ENCODE measurements at regions not wholly inside any gene's neighbourhood (a gene's known extent, or its start where the extent isn't known, plus 50 kb on each side); places are given as distances from the start of the nearest gene placed in this dataset.
"Not testable (repeated sequence)": the region's sequence is repeated elsewhere in the genome, so short reads cannot be mapped to it uniquely, and the experiment has no call there.

GRCh38 chrX:121781991-121782390, 734.6 kb downstream of the GLUD2 start:
- in situ Hi-C loops (cut with HindIII; ENCODE audit: low sequenced_read_pairs), result no loop called here
- DNase-seq (ENCODE audit: low spot score), result no peak

GRCh38 chrX:121782544-121782943, 735.1 kb downstream of the GLUD2 start:
- in situ Hi-C loops (cut with HindIII; ENCODE audit: low sequenced_read_pairs), result no loop called here
- no peak for DNase-seq (ENCODE audit: low spot score)

- no peak for DNase-seq (ENCODE audit: low spot score)
- in situ Hi-C loops (cut with HindIII; ENCODE audit: low sequenced_read_pairs), result no loop called here
Observed at GRCh38 chrX:121782976-121783375, 735.6 kb downstream of the GLUD2 start.

- in situ Hi-C loops (cut with HindIII; ENCODE audit: low sequenced_read_pairs), result no loop called here
Observed at GRCh38 chrX:121802881-121803412, 755.5 kb downstream of the GLUD2 start.

GRCh38 chrX:121823406-121823805, 776.0 kb downstream of the GLUD2 start:
- in situ Hi-C loops (cut with HindIII; ENCODE audit: low sequenced_read_pairs), result no loop called here
- no peak for DNase-seq (ENCODE audit: low spot score)

More at GRCh38 chrX:121802881-121803412, 755.5 kb downstream of the GLUD2 start:
- DNase-seq (ENCODE audit: low spot score), result no peak

- no peak for DNase-seq (ENCODE audit: low spot score)
- in situ Hi-C loops (cut with HindIII; ENCODE audit: low sequenced_read_pairs), result no loop called here
Observed at GRCh38 chrX:121831601-121832000, 784.2 kb downstream of the GLUD2 start.

GRCh38 chrX:121832446-121832845, 785.0 kb downstream of the GLUD2 start:
- in situ Hi-C loops (cut with HindIII; ENCODE audit: low sequenced_read_pairs), result no loop called here
- DNase-seq (ENCODE audit: low spot score), result no peak

GRCh38 chrX:121836000-121836399, 788.6 kb downstream of the GLUD2 start:
- no peak for DNase-seq (ENCODE audit: low spot score)
- in situ Hi-C loops (cut with HindIII; ENCODE audit: low sequenced_read_pairs), result no loop called here

GRCh38 chrX:121851033-121851432, 803.6 kb downstream of the GLUD2 start:
- no peak for DNase-seq (ENCODE audit: low spot score)
- in situ Hi-C loops (cut with HindIII; ENCODE audit: low sequenced_read_pairs), result no loop called here

GRCh38 chrX:121853762-121854613, 806.6 kb downstream of the GLUD2 start:
- in situ Hi-C loops (cut with HindIII; ENCODE audit: low sequenced_read_pairs), result no loop called here
- DNase-seq (ENCODE audit: low spot score), result no peak

- in situ Hi-C loops (cut with HindIII; ENCODE audit: low sequenced_read_pairs), result no loop called here
- DNase-seq (ENCODE audit: low spot score), result no peak
Observed at GRCh38 chrX:121854614-121854911, 807.2 kb downstream of the GLUD2 start.

GRCh38 chrX:121858867-121859647, 811.6 kb downstream of the GLUD2 start:
- in situ Hi-C loops (cut with HindIII; ENCODE audit: low sequenced_read_pairs), result no loop called here
- no peak for DNase-seq (ENCODE audit: low spot score)

GRCh38 chrX:121863976-121864375, 816.6 kb downstream of the GLUD2 start:
- in situ Hi-C loops (cut with HindIII; ENCODE audit: low sequenced_read_pairs), result no loop called here
- DNase-seq (ENCODE audit: low spot score), result no peak

GRCh38 chrX:121864561-121864960, 817.2 kb downstream of the GLUD2 start:
- DNase-seq (ENCODE audit: low spot score), result no peak
- in situ Hi-C loops (cut with HindIII; ENCODE audit: low sequenced_read_pairs), result no loop called here

- no peak for DNase-seq (ENCODE audit: low spot score)
- in situ Hi-C loops (cut with HindIII; ENCODE audit: low sequenced_read_pairs), result no loop called here
Observed at GRCh38 chrX:121869876-121870477, 822.6 kb downstream of the GLUD2 start.

GRCh38 chrX:121871122-121871521, 823.7 kb downstream of the GLUD2 start:
- in situ Hi-C loops (cut with HindIII; ENCODE audit: low sequenced_read_pairs), result no loop called here
- DNase-seq (ENCODE audit: low spot score), result no peak

- DNase-seq (ENCODE audit: low spot score), result no peak
- in situ Hi-C loops (cut with HindIII; ENCODE audit: low sequenced_read_pairs), result no loop called here
Observed at GRCh38 chrX:121876305-121876704, 828.9 kb downstream of the GLUD2 start.

- DNase-seq (ENCODE audit: low spot score); in situ Hi-C loops (cut with HindIII; ENCODE audit: low sequenced_read_pairs): not testable (repeated sequence)
Observed at GRCh38 chrX:121877337-121877736, 829.9 kb downstream of the GLUD2 start.

GRCh38 chrX:121886557-121886956, 839.1 kb downstream of the GLUD2 start:
- in situ Hi-C loops (cut with HindIII; ENCODE audit: low sequenced_read_pairs), result no loop called here

GRCh38 chrX:121894756-121895155, 847.3 kb downstream of the GLUD2 start:
- no peak for DNase-seq (ENCODE audit: low spot score)
- in situ Hi-C loops (cut with HindIII; ENCODE audit: low sequenced_read_pairs), result no loop called here

More at GRCh38 chrX:121886557-121886956, 839.1 kb downstream of the GLUD2 start:
- DNase-seq (ENCODE audit: low spot score), result no peak
